ENCODE measurements at regions not wholly inside any gene's neighbourhood (a gene's known extent, or its start where the extent isn't known, plus 50 kb on each side); places are given as distances from the start of the nearest gene placed in this dataset.

DNA sequence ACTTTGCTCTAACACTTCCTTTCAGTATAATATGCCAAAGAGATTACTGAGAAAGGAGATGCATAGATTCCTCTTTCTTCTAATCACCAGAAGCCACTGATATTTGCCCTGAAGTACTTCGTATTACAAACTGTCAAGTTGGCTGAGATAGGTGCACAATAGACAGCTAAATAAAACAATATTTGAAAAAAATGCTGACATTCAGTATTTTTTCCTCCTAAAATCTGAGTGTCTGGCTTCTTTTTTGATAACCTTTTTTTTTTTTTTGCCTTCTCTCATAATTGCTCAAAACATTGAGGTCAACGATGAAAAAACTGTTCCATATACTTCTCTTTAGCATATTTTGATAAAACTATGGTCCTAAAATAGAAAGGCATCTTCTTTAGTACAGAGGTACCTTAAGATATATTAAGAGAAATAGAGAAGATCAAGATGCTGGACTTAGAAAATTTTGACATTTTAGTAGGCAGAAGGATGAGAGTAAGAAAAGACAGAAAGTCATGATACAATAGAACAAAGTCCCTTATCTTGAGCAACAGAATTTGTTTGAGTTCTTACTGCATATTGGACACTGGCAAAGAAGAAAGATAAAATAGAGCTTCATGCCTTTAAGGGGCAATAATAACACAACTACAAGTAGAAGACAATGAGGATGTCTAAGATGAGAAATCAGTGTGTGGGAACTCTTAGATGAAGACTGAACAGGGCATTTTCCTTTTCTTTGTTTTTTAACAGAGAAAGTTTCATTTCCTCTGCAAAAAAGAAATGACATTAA lies 220.7 kb downstream of the PTH2R start:
- TF ChIP-seq, protein P1, sequence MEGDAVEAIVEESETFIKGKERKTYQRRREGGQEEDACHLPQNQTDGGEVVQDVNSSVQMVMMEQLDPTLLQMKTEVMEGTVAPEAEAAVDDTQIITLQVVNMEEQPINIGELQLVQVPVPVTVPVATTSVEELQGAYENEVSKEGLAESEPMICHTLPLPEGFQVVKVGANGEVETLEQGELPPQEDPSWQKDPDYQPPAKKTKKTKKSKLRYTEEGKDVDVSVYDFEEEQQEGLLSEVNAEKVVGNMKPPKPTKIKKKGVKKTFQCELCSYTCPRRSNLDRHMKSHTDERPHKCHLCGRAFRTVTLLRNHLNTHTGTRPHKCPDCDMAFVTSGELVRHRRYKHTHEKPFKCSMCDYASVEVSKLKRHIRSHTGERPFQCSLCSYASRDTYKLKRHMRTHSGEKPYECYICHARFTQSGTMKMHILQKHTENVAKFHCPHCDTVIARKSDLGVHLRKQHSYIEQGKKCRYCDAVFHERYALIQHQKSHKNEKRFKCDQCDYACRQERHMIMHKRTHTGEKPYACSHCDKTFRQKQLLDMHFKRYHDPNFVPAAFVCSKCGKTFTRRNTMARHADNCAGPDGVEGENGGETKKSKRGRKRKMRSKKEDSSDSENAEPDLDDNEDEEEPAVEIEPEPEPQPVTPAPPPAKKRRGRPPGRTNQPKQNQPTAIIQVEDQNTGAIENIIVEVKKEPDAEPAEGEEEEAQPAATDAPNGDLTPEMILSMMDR (IDR thresholded peaks at IDR 0.05) = no peak
- TF ChIP-seq EZH2 (IDR thresholded peaks at IDR 0.05; ENCODE audit: borderline replicate concordance, insufficient read depth, low read depth, low read length, poor library complexity, severe bottlenecking) = no peak
